Mesenchymal stem cell (in vitro differentiated cells and primary cell): ENCODE measurements at regions not wholly inside any gene's neighbourhood (a gene's known extent, or its start where the extent isn't known, plus 50 kb on each side); places are given as distances from the start of the nearest gene placed in this dataset.
"Not testable (repeated sequence)": the region's sequence is repeated elsewhere in the genome, so short reads cannot be mapped to it uniquely, and the experiment has no call there.

Source experiments
- DNase-seq: peaks from one replicate; pipeline ENCODE4 v3.0.0-alpha.2; 2013
- H2AFZ ChIP-seq: one replicate; pipeline ENCODE4 v1.6.1; 2013; ENCODE audit warnings: low read depth, mild to moderate bottlenecking, control low read depth, inconsistent platforms, low read length, moderate library complexity
- H2AK5ac ChIP-seq: 2 replicates; pipeline ENCODE4 v1.6.1; 2013; ENCODE audit warnings: low read length, moderate library complexity, mild to moderate bottlenecking, inconsistent platforms; ENCODE audit not compliant: severe bottlenecking
- H2BK120ac ChIP-seq: one replicate; pipeline ENCODE4 v1.6.1; 2013; ENCODE audit warnings: low read depth, mild to moderate bottlenecking, inconsistent platforms, low read length, moderate library complexity
- H2BK12ac ChIP-seq, 2 experiments: one replicate each; pipeline ENCODE4 v1.6.1; 2013; ENCODE audit warnings: inconsistent platforms in 2 of 2, low read length in 2 of 2, mild to moderate bottlenecking in 2 of 2, moderate library complexity in 2 of 2, control low read depth in 1 of 2
- H2BK15ac ChIP-seq: one replicate; pipeline ENCODE4 v1.6.1; 2013; ENCODE audit warnings: mild to moderate bottlenecking, low read depth, inconsistent platforms; ENCODE audit not compliant: poor library complexity, severe bottlenecking
- H2BK5ac ChIP-seq: 2 replicates; pipeline ENCODE4 v1.6.1; 2013; ENCODE audit warnings: low read depth, mild to moderate bottlenecking, low read length, control low read depth, inconsistent platforms; ENCODE audit not compliant: poor library complexity, severe bottlenecking
- H3K14ac ChIP-seq, 2 experiments: one replicate each; pipeline ENCODE4 v1.6.1; 2013; ENCODE audit warnings: inconsistent platforms in 2 of 2, low read length in 2 of 2, control low read depth in 1 of 2, mild to moderate bottlenecking in 1 of 2, moderate library complexity in 1 of 2
- H3K18ac ChIP-seq, 2 experiments: one replicate each; pipeline ENCODE4 v1.6.1; 2013; ENCODE audit warnings: inconsistent platforms in 2 of 2, low read length in 2 of 2, control low read depth in 1 of 2, low read depth in 1 of 2, mild to moderate bottlenecking in 1 of 2
- H3K23ac ChIP-seq, 2 experiments: one replicate each; pipeline ENCODE4 v1.6.1; 2013; ENCODE audit warnings: inconsistent platforms in 2 of 2, low read length in 2 of 2, mild to moderate bottlenecking in 2 of 2, moderate library complexity in 2 of 2, control low read depth in 1 of 2
- H3K27ac ChIP-seq: 2 replicates; pipeline ENCODE4 v1.5.1; 2013; ENCODE audit warnings: mild to moderate bottlenecking, moderate library complexity, low read length, control low read depth, inconsistent platforms; ENCODE audit not compliant: poor library complexity, severe bottlenecking
- H3K27me3 ChIP-seq, 2 experiments: 2 replicates each; pipeline versions ENCODE4 v1.6.1 to v1.7.0; 2013; ENCODE audit warnings: low read length in 2 of 2, mild to moderate bottlenecking in 2 of 2, moderate library complexity in 2 of 2, control low read depth in 1 of 2, inconsistent platforms in 1 of 2; ENCODE audit not compliant: control insufficient read depth in 1 of 2, insufficient read depth in 1 of 2
- H3K36me3 ChIP-seq, 2 experiments: 2 replicates each; pipeline versions ENCODE4 v1.6.1 to v1.7.0; 2013; ENCODE audit warnings: low read length in 2 of 2, control low read depth in 1 of 2, inconsistent platforms in 1 of 2, low read depth in 1 of 2, mild to moderate bottlenecking in 1 of 2; ENCODE audit not compliant: insufficient read depth in 2 of 2, control insufficient read depth in 1 of 2
- H3K4ac ChIP-seq, 2 experiments: one replicate each; pipeline ENCODE4 v1.6.1; 2013; ENCODE audit warnings: inconsistent platforms in 2 of 2, low read length in 2 of 2, mild to moderate bottlenecking in 2 of 2, moderate library complexity in 2 of 2, control low read depth in 1 of 2, low read depth in 1 of 2
- H3K4me1 ChIP-seq: 2 replicates; pipeline ENCODE4 v1.6.1; 2013; ENCODE audit warnings: low read depth, low read length, control low read depth; ENCODE audit not compliant: control insufficient read depth, insufficient read depth
- H3K4me2 ChIP-seq: 2 replicates; pipeline ENCODE4 v1.6.1; 2013; ENCODE audit warnings: low read length, mild to moderate bottlenecking, inconsistent platforms; ENCODE audit not compliant: poor library complexity, severe bottlenecking
- H3K4me3 ChIP-seq, 2 experiments: 2 replicates each; pipeline versions ENCODE4 v1.5.1 to v1.7.0; 2013; ENCODE audit warnings: low read length in 2 of 2, mild to moderate bottlenecking in 2 of 2, control low read depth in 1 of 2, low read depth in 1 of 2; ENCODE audit not compliant: insufficient read depth in 1 of 2
- H3K79me1 ChIP-seq: replicated peaks from 2 replicates; pipeline ENCODE4 v1.6.1; 2013; ENCODE audit warnings: mild to moderate bottlenecking, control low read depth, low read length, inconsistent platforms; ENCODE audit not compliant: poor library complexity, severe bottlenecking
- H3K9ac ChIP-seq: 2 replicates; pipeline ENCODE4 v1.7.0; 2013; ENCODE audit warnings: mild to moderate bottlenecking, low read length, moderate library complexity
- H3K9me3 ChIP-seq: 2 replicates; pipeline ENCODE4 v1.7.0; 2013; ENCODE audit warnings: mild to moderate bottlenecking, low read length; ENCODE audit not compliant: control insufficient read depth
- H4K8ac ChIP-seq: one replicate; pipeline ENCODE4 v1.6.1; 2013; ENCODE audit warnings: inconsistent platforms, mild to moderate bottlenecking, low read length, moderate library complexity
- H4K91ac ChIP-seq: one replicate; pipeline ENCODE4 v1.6.1; 2013; ENCODE audit warnings: mild to moderate bottlenecking, low read length, inconsistent platforms
- WGBS: methylation state at CpG from one replicate; pipeline ENCODE4 v1.1.7; 2013; ENCODE audit warnings: mixed read lengths; 5-methylcytosine and 5-hydroxymethylcytosine counted together

GRCh38 chr12:131646444-131646843, 64.4 kb upstream of the SFSWAP start:
- peaks cover 4 to 19% of the 10 kb centered on the region in 2 experiments for H3K27me3 ChIP-seq
- H3K79me1 ChIP-seq, H2AFZ ChIP-seq, H4K8ac ChIP-seq, H3K9me3 ChIP-seq, H3K18ac ChIP-seq, H3K14ac ChIP-seq, H3K36me3 ChIP-seq, DNase-seq, H2BK120ac ChIP-seq, H3K4me1 ChIP-seq, H3K4me2 ChIP-seq, H2BK15ac ChIP-seq, H2BK12ac ChIP-seq, H2BK5ac ChIP-seq, H3K4ac ChIP-seq, H2AK5ac ChIP-seq, H3K4me3 ChIP-seq, H3K9ac ChIP-seq, H4K91ac ChIP-seq, H3K23ac ChIP-seq, H3K27ac ChIP-seq: not testable (repeated sequence)
- 0% methylated on average over 2 of the region's 9 CpGs for WGBS

- Histone ChIP-seq H2BK12ac (no peak overlapping the region), H2AFZ (no peak overlapping the region), H3K9ac (no peak overlapping the region), H4K91ac (no peak overlapping the region), H3K4ac (no peak overlapping the region), H2BK15ac (no peak overlapping the region), H4K8ac (no peak overlapping the region), H2BK120ac (no peak overlapping the region), H3K9me3 (no peaks in the 10 kb centered on the region), H2BK5ac (no peak overlapping the region), H3K27me3 (peaks cover 4 to 19% of the 10 kb centered on the region in 2 experiments), H3K4me1 (no peaks in the 10 kb centered on the region), H3K4me3 (no peak overlapping the region), H3K23ac (no peak overlapping the region), H2AK5ac (no peak overlapping the region), H3K79me1 (no peaks in the 10 kb centered on the region), H3K14ac (no peak overlapping the region), H3K27ac (no peak overlapping the region), H3K4me2 (no peak overlapping the region), H3K18ac (no peak overlapping the region), H3K36me3 (no peaks in the 10 kb centered on the region)
- WGBS: 81% methylated on average over 4 of the region's 4 CpGs
- no peak for DNase-seq
These were observed 63.2 kb upstream of the SFSWAP start for GRCh38 chr12:131647667-131648066.

- H3K9me3 ChIP-seq, H3K4me2 ChIP-seq, H3K23ac ChIP-seq, H3K14ac ChIP-seq, H2AFZ ChIP-seq, DNase-seq, H3K27ac ChIP-seq, H2AK5ac ChIP-seq, H2BK12ac ChIP-seq, H2BK5ac ChIP-seq, H3K79me1 ChIP-seq, H3K4me3 ChIP-seq, H3K27me3 ChIP-seq, H3K36me3 ChIP-seq, H4K8ac ChIP-seq, H3K4me1 ChIP-seq, H2BK120ac ChIP-seq, H4K91ac ChIP-seq, H3K9ac ChIP-seq, H3K18ac ChIP-seq, H2BK15ac ChIP-seq, H3K4ac ChIP-seq: not testable (repeated sequence)
- WGBS: 63% methylated on average over 1 of the region's 13 CpGs
These were observed 55.3 kb upstream of the SFSWAP start for GRCh38 chr12:131655469-131656174.

- H4K91ac ChIP-seq, H3K36me3 ChIP-seq, DNase-seq, H3K4ac ChIP-seq, H2AK5ac ChIP-seq, H3K4me2 ChIP-seq, H3K4me1 ChIP-seq, H3K9ac ChIP-seq, H2BK12ac ChIP-seq, H3K79me1 ChIP-seq, H3K18ac ChIP-seq, H3K4me3 ChIP-seq, H2BK15ac ChIP-seq, H3K27me3 ChIP-seq, H2BK120ac ChIP-seq, H3K14ac ChIP-seq, H3K23ac ChIP-seq, H2AFZ ChIP-seq, H3K27ac ChIP-seq, H3K9me3 ChIP-seq, H2BK5ac ChIP-seq, H4K8ac ChIP-seq: not testable (repeated sequence)
- 96% methylated on average over 2 of the region's 5 CpGs for WGBS
These were observed 54.1 kb upstream of the SFSWAP start for GRCh38 chr12:131656796-131657195.
